C4-2B (cell line): ENCODE measurements at regions not wholly inside any gene's neighbourhood (a gene's known extent, or its start where the extent isn't known, plus 50 kb on each side); places are given as distances from the start of the nearest gene placed in this dataset.

Source experiments
- H3K27ac ChIP-seq: fragments of 450-650 bp; 2 replicates; pipeline ENCODE4 v1.5.1; 2017
- CTCF ChIP-seq: fragments of 450-650 bp; conservative IDR thresholded peaks from 2 replicates; pipeline ENCODE4 v1.5.1; 2017; ENCODE audit warnings: mild to moderate bottlenecking
- ZFX ChIP-seq: fragments of 450-650 bp; IDR thresholded peaks from 2 replicates; pipeline ENCODE4 v1.6.1; 2017

DNA sequence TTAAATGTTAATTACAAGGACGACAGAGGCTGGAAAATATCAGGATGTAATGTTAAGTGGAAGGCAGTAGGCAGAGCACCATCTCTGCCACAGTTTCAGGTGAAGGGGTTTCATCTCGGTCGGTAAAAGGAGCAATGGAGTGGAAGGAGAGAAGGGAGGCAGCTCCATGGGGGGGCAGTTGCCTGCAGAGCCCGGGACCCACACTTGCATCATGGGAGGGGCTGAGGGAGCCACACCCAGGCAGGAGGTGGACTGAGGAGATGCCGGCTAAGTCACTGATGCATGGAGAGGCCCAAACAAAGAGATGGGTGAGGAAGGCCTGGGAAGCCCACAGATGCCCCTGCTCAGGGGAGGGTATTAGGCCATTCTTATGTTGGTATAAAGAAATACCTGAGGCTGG is 1470.9 kb downstream of the BRD1 start:
- H3K27ac ChIP-seq, result no peak overlapping the region
- no peak for TF ChIP-seq CTCF
- TF ChIP-seq ZFX, result no peak

GRCh38 chr22:48354096-48354495 is 1473.6 kb downstream of the BRD1 start:
- no peak overlapping the region for H3K27ac ChIP-seq
- TF ChIP-seq ZFX, result no peak
- no peak for TF ChIP-seq CTCF

DNA sequence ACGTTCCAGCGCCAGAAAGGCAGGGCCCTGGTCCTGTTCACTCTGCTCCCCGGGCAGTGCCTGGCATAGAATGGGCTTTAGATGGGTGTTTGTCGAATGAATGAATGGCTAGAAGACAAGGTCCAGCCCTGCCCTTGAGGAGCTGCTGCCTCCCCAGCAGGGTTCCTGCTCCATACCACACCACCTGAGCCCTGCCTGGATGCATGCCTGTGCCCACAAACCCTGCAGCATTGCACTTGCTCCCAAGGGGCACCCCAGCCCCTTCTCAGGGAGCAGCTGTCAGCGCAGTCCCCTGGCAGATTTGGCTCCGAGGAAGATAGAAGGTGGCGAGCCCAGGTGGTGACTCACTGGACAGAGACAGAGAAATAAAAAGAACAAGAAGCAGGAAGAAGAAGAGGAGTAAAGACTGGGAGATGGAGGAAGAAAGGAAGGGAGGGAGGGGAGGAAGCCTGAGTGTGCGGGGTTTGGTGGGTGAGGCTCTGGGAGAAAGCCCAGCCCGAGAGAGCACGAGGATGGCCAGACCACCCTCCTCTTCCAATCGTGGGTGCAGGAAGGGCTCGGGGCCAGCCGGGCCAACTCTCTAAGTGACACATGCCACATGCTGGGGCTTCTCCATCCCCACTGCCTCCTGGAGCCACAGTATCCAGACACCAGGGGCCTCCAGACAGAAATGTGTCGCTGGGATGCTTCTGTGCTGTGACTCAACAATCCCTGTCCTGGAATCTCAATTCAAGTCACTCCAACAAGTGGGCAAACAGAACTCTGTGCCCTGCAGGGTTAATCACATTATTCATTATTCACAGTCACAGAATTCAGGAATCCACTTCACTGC is 1474.3 kb downstream of the BRD1 start:
- no peak overlapping the region for H3K27ac ChIP-seq
- TF ChIP-seq ZFX, result no peak
- no peak for TF ChIP-seq CTCF

DNA sequence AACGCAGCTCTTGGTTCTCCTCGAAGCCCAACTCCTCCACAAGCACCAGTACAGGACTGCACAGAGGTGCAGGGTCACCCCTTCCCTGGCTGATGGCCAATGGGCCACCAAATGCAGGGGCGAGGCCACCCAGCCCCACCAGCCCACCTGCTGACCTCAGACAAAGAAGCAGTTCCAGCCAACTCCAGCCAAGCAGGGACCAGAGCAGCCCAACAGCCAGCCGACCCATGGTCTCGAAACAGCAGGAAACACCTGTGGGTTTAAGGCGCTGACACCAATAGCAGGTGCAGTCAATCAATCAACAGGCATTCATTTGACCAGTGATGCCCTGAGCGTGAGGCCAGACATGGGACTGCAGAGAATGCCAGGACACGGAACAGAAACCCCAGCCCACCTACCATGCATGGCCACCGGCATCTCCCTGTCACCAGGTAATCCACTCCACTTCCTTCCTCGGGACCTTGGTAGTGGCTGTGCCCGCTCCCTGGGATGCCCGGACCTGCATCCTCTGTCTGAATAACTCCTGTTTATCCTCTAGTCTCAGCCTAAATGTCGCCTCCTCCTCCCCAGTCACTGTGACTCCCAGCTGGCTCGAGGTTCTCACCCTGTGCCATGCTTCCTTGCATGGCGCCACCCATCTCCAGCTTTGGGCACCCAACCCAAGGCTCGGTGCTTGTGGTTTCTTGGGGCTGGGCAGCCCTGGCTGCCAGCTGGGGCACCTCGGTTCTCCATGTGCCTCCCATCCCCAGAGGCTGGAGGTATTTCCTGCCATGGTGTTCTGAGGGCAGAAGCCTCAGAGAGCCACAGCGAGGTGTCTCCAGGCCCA is 1475.4 kb downstream of the BRD1 start:
- TF ChIP-seq ZFX, result no peak
- TF ChIP-seq CTCF, result no peak

GRCh38 chr22:48351376-48352085 is 1476.1 kb downstream of the BRD1 start:
- TF ChIP-seq ZFX (no peak), CTCF (no peak)
- H3K27ac ChIP-seq, result no peak overlapping the region

More for the DNA sequence above, 1475.4 kb downstream of the BRD1 start:
- H3K27ac ChIP-seq, result no peak overlapping the region

DNA sequence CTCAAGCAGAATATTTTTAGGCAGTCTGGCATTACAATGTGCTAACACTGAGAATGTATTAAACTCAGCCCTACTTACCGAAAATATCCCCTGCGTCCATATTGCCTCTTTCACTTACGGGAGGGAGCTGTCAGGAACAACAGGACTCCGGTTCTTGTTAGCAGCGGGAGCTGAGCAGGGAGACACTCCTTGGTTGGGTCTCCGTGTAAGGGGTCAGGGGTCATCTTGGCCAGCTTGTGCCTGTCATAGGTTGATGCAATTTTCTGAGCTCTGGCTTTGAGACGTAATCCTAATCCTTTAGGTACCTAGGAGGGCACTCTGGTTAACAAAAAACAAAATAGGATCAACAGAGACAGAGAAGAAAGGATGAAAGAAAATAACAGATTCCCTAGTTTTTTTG is 1477.2 kb downstream of the BRD1 start:
- TF ChIP-seq CTCF (no peak), ZFX (no peak)
- H3K27ac ChIP-seq, result no peak overlapping the region

DNA sequence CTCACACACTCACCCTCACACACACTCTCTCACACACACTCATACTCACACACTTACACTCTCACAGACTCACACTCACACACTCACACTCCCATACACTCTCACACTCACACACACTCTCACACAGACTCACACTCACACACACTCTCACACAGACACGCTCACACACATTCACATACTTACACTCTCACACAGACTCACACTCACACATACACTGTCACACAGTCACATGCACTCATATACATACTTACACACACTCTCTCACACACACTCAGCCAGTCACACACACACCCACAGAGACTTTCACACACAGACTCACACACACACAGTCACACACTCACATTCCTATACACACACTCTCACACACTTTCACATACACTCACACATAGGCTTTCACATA is 1478.8 kb downstream of the BRD1 start:
- no peak overlapping the region for H3K27ac ChIP-seq
- no peak for TF ChIP-seq CTCF
- no peak for TF ChIP-seq ZFX
